PC-3 (cell line): ENCODE measurements at regions not wholly inside any gene's neighbourhood (a gene's known extent, or its start where the extent isn't known, plus 50 kb on each side); places are given as distances from the start of the nearest gene placed in this dataset.

ENCODE experiments used
- CTCF ChIP-seq: fragments of 300-600 bp; sonication (generic); conservative IDR thresholded peaks from 2 replicates; pipeline ENCODE4 v1.5.1; 2017; ENCODE audit warnings: antibody characterized with exemption, low read depth, mild to moderate bottlenecking, low read length
- EZH2phosphoT487 ChIP-seq: fragments of 300-600 bp; sonication (generic); IDR thresholded peaks from 2 replicates; pipeline ENCODE4 v1.6.1; 2018; ENCODE audit warnings: mild to moderate bottlenecking, antibody characterized with exemption, low read length, borderline replicate concordance

- TF ChIP-seq CTCF (no peak), EZH2phosphoT487 (no peak)
These were observed 786.3 kb upstream of the NOVA1 start for GRCh38 chr14:27384124-27384523.
